ENCODE measurements at regions not wholly inside any gene's neighbourhood (a gene's known extent, or its start where the extent isn't known, plus 50 kb on each side); places are given as distances from the start of the nearest gene placed in this dataset.
A peak's percentile ranks its signal among the peaks of the same experiment; 100 is the strongest.

DNA sequence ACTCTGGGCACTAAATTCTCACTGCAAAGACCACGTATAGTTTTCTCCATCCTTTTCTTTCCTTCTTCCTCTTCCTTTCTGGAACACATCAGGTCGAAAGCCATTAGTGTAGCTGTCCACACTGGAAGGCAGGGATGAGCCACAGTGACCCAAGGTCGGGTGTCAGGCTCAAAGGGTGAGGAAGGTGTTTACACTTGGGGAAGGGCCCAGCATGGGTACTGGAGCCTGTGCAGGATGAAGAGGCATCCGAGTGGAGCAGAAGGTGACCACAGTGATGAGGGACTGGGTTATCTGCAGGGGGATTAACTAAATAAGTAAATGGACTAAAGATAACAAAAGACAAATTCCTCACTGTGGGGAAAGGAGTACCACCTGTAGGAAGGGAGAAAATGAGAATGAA, 164.0 kb downstream of the SOX9 start:
- H3K27ac ChIP-seq = no peak overlapping the region
- no peak overlapping the region for H3K4me3 ChIP-seq
- DNase-seq (no peak), ATAC-seq (no peak)
- peaks cover 4% of the 10 kb centered on the region for H3K27me3 ChIP-seq (ENCODE audit: low read depth)
- TF ChIP-seq, protein P1, sequence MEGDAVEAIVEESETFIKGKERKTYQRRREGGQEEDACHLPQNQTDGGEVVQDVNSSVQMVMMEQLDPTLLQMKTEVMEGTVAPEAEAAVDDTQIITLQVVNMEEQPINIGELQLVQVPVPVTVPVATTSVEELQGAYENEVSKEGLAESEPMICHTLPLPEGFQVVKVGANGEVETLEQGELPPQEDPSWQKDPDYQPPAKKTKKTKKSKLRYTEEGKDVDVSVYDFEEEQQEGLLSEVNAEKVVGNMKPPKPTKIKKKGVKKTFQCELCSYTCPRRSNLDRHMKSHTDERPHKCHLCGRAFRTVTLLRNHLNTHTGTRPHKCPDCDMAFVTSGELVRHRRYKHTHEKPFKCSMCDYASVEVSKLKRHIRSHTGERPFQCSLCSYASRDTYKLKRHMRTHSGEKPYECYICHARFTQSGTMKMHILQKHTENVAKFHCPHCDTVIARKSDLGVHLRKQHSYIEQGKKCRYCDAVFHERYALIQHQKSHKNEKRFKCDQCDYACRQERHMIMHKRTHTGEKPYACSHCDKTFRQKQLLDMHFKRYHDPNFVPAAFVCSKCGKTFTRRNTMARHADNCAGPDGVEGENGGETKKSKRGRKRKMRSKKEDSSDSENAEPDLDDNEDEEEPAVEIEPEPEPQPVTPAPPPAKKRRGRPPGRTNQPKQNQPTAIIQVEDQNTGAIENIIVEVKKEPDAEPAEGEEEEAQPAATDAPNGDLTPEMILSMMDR (IDR thresholded peaks at IDR 0.05) = no peak
- intact Hi-C loops (cut with DNase I) = no loop called here
- H3K9me3 ChIP-seq = no peaks in the 10 kb centered on the region
- no peaks in the 10 kb centered on the region for H3K4me1 ChIP-seq
- no peaks in the 10 kb centered on the region for H3K36me3 ChIP-seq

DNA sequence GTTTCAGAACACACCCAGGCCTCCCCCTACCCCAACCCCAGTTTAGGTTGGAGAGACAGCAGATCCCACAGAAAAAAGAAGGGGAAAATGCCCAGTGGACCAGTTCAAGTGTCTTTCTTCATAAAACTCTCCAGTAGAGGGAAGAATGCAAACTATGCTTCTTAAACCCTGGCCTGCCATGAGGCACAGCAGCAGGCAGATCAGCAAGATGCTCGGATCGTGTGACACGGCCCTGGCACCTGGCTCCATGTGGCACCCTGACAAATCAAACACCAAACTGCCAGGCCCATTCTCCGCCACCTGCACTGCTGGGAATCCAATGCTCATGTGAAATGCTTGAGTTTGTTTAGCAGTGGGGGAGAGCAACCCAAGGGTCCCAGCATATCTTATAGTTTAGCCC, 166.8 kb downstream of the SOX9 start:
- Histone ChIP-seq H3K27me3 (ENCODE audit: low read depth) (no peaks in the 10 kb centered on the region), H3K9me3 (no peaks in the 10 kb centered on the region), H3K4me1 (no peaks in the 10 kb centered on the region), H3K4me3 (no peak overlapping the region), H3K27ac (no peak overlapping the region), H3K36me3 (no peaks in the 10 kb centered on the region)
- intact Hi-C loops (cut with DNase I) = no loop called here
- ATAC-seq (peak in 1 of 2 donors; percentile 56), DNase-seq (peak; percentile 53)
- TF ChIP-seq, protein P1 (IDR thresholded peaks at IDR 0.05) = no peak

DNA sequence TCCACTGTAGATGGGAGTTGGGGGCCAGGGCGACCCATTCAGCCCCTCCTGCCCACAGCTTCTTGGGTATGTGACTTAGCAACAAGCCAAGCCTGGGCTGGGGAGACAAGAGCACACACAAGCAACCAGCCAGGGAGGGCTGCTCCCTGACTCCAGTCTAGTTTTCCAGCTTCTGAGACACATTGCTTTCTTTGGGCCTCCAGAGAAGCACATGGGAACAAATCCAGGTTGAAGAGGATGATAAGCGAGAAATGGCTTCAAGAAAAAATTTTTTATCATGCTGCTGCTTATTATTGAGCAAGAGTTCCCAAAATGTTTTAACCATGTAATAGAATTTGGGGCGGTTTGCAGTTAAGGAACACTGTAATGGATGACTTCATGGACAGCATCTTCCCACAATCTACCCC, 173.7 kb downstream of the SOX9 start:
- Histone ChIP-seq H3K36me3 (no peaks in the 10 kb centered on the region), H3K27ac (no peak overlapping the region), H3K4me3 (no peak overlapping the region), H3K4me1 (no peaks in the 10 kb centered on the region), H3K9me3 (no peaks in the 10 kb centered on the region), H3K27me3 (ENCODE audit: low read depth) (peaks cover 4% of the 10 kb centered on the region)
- intact Hi-C loops (cut with DNase I) = no loop called here
- no peak for ATAC-seq
- TF ChIP-seq, protein P1 (IDR thresholded peaks at IDR 0.05) = no peak
- DNase-seq = no peak

DNA sequence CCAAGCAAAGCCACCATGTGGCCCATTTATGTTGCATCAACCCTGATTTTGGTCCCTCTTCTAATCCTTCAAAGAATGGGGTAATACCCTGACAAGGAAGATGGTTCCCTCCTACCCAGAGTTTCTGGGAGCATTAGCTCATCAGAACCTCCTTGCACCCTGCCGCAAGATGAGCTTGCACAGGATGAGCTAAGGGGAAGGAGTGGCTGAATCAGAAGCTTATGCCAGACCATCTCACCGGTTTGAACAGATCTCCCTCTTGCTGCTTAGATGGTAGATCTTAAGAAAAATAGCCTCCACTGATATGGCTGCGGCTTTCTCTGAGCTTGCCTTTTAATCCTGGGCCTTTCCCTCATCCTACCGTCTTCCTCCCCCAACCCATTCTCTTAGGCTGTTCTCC, 175.1 kb downstream of the SOX9 start:
- Histone ChIP-seq H3K9me3 (no peaks in the 10 kb centered on the region), H3K36me3 (no peaks in the 10 kb centered on the region), H3K4me3 (no peak overlapping the region), H3K27ac (no peak overlapping the region), H3K27me3 (ENCODE audit: low read depth) (peaks cover 4% of the 10 kb centered on the region), H3K4me1 (no peaks in the 10 kb centered on the region)
- intact Hi-C loops (cut with DNase I) = no loop called here
- DNase-seq = no peak
- no peak for ATAC-seq
- TF ChIP-seq, protein P1 (IDR thresholded peaks at IDR 0.05) = no peak

DNA sequence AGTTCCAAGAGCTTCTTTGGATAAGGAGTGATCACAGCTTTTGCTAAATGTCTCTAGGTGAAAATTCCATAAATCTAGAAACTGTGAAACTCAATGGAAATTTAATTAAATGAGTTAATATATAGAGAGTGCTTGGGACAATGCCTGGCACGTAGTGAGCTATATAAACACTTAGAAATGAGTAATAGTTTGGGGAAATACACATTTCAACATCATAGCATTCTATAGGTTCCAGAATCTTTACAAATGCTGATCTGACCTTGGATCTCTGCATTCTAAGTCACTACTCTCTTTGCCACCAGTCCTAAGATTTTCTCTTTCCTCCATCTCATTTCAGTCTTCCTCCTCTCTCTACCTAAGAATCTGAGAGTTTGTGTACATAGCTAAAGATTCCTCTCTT, 175.6 kb downstream of the SOX9 start:
- no peak overlapping the region for H3K4me3 ChIP-seq
- no peaks in the 10 kb centered on the region for H3K9me3 ChIP-seq
- no peak overlapping the region for H3K27ac ChIP-seq
- intact Hi-C loops (cut with DNase I) = no loop called here
- ATAC-seq (no peak), DNase-seq (no peak)
- H3K4me1 ChIP-seq = no peaks in the 10 kb centered on the region
- no peaks in the 10 kb centered on the region for H3K36me3 ChIP-seq
- peaks cover 4% of the 10 kb centered on the region for H3K27me3 ChIP-seq (ENCODE audit: low read depth)
- TF ChIP-seq, protein P1 (IDR thresholded peaks at IDR 0.05) = no peak
